ENCODE measurements at regions not wholly inside any gene's neighbourhood (a gene's known extent, or its start where the extent isn't known, plus 50 kb on each side); places are given as distances from the start of the nearest gene placed in this dataset.
A peak's percentile ranks its signal among the peaks of the same experiment; 100 is the strongest.

GRCh38 chr2:129717560-129718130 lies 261.8 kb upstream of the RAB6C start:
- intact Hi-C loops (cut with DNase I) = no loop called here
- DNase-seq (ENCODE audit: low spot score) = peak; percentile 54

GRCh38 chr2:129719335-129719734 lies 260.1 kb upstream of the RAB6C start:
- no peak for DNase-seq (ENCODE audit: low spot score)
- intact Hi-C loops (cut with DNase I) = no loop called here

GRCh38 chr2:129720360-129720759 lies 259.1 kb upstream of the RAB6C start:
- DNase-seq (ENCODE audit: low spot score) = peak; percentile 54
- intact Hi-C loops (cut with DNase I) = no loop called here

DNA sequence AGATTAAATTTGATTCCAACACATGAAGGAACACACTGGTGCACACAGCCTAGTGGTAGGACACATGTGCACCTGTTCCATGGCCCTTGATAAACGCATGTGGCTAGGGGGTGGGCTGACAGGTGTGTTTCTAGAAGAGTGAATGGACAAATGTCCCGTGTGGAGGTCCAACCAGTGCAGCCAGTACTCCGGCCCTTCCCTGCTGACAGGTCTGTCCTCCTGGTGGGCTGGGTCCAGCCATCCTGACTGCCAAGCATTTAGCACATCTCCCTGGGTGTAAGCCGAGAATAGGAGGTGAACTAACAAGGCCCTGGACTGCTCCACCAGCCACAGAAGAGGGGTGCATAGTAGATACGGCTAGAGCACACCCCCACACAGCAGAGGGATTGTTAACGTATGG lies 258.7 kb upstream of the RAB6C start:
- intact Hi-C loops (cut with DNase I) = no loop called here
- peak; percentile 22 for DNase-seq (ENCODE audit: low spot score)

DNA sequence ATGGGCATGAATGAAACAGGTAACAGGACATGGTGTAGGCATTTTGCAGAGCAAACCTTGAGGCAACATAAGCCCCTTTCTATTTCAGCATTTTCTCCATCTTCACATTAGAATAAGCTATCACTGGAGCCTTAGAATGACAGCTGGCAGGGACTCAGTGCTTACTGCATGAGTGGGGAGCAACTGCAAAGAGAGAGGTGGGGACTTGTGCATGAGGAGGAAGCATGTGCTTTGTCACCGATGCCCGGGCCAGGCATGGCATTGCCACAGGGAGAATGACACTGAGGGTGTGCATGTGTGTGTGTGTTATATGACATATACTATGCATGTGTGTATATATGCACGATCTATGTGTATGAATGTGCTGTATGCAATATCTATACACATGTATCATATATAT lies 258.2 kb upstream of the RAB6C start:
- DNase-seq (ENCODE audit: low spot score) = peak; percentile 12
- intact Hi-C loops (cut with DNase I) = no loop called here

GRCh38 chr2:129721846-129722245 lies 257.6 kb upstream of the RAB6C start:
- intact Hi-C loops (cut with DNase I) = no loop called here
- DNase-seq (ENCODE audit: low spot score) = peak; percentile 62

- intact Hi-C loops (cut with DNase I) = no loop called here
- DNase-seq (ENCODE audit: low spot score) = no peak
These were observed 257.0 kb upstream of the RAB6C start for GRCh38 chr2:129722306-129723019.

- peak; percentile 15 for DNase-seq (ENCODE audit: low spot score)
- intact Hi-C loops (cut with DNase I) = no loop called here
These were observed 256.0 kb upstream of the RAB6C start for GRCh38 chr2:129723277-129724020.

DNA sequence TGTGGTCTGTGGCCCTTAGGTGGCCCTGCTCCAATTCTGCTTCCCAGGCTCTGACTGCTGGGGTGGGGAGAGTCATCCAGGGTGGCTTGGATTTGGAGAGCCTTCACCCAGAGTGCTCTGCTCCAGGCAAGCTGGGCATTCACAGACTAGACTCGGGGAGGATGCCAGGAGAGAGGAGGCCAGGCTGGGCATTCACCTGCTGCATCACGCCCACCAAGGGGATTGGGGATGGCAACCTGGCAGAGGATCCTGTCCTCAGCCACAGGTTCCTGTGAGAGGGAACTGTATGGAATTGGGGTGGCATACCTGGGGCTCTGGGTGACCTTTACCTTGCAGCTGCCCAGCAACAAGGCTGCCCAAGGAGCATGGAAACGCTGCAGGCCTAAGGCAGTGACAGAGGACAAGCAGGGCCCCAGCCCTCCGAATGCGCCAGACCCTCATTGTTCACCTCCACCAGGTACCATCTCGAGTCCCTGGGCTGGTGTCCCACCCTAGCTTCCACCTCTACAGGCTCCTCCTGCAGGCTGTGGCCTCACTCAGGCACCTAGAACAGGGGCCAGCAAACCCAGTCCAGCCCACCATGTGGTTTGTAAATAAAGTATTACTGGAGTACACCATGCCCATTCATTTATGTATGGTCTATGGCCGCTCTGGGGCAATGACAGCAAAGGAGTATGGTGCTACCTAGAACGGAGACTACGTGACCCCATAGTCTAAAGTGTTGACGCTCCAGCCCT lies 255.3 kb upstream of the RAB6C start:
- no peak for DNase-seq (ENCODE audit: low spot score)
- intact Hi-C loops (cut with DNase I) = no loop called here

DNA sequence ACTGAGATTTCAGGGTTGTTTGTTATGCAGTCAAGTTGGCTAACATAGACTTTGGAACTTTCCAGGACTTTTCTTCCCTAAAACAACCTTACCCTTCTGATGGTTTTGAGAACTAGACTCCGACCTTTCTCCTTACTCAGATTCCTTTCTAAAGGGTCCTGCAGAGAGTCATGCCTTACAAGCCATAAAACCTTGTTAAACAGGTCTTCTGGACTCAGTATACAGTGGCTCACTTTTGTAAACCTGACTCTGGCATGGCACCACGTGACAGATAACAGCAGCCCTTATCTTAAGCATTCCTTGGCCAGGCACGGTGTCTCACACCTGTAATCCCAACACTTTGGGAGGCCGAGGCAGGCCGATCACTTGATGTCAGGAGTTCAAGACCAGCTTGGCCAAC lies 253.2 kb upstream of the RAB6C start:
- no peak for DNase-seq (ENCODE audit: low spot score)
- intact Hi-C loops (cut with DNase I) = no loop called here

DNA sequence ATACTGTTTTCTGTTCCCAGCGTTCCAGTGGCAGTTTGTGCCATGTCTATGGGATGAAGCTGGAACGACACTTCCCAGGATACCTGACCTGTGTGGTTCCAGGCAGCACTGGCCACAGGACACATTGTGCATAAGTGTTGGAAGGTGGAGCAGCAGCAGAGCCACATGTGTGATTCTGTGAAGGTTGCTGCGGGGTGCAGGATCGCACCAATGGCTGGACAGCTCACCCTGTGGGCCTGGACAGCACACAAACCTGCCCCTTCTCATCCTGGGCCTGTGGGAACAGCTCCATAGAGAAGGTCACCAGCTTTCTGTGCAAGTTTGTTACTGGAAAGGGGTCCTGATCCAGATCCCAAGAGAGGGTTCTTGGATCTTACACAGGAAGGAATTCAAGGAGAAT lies 252.2 kb upstream of the RAB6C start:
- DNase-seq (ENCODE audit: low spot score) = no peak
- intact Hi-C loops (cut with DNase I) = no loop called here

DNA sequence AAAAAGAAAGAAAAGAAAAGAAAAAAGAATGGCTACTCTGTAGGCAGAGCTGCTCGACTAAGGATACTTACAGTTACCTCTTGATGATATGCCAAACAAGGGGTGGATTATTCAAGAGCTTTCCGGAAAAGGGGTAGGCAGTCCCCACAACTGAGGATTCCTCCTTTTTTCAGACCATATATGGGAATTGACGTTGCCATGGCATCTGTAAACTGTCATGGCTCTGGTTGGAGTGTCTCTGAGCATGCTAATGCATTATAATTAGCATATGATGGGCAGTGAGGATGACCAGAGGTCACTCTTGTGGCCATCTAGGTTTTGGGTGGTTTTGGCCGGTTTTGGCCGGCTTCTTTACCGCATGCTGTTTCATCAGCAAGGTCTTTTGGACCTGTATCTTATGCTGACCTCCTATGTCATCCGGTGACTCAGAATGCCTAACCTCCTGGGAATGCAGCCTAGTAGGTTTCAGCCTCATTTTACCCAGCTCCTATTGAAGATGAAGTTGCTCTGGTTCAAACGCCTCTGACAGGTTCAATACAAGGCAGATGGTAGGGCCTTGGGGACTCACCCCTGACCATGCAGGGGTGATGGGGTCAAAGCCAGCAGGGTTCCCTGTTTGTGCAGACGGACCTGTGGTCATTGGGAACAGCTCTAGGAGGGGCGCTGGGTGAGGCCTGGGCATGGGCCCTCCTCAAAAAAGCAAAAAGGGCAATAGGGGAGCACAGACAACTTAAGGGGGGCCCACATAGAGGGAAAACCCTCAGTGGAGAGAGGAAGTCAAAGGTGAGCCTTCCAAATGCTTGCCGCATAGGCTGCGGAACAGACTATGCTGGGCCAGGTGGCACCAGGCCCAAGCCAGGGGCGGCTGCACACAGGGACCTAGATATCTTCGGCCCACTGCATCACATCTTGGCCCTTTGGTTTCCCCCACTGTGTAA lies 251.2 kb upstream of the RAB6C start:
- DNase-seq (ENCODE audit: low spot score) = no peak
- intact Hi-C loops (cut with DNase I) = no loop called here

DNA sequence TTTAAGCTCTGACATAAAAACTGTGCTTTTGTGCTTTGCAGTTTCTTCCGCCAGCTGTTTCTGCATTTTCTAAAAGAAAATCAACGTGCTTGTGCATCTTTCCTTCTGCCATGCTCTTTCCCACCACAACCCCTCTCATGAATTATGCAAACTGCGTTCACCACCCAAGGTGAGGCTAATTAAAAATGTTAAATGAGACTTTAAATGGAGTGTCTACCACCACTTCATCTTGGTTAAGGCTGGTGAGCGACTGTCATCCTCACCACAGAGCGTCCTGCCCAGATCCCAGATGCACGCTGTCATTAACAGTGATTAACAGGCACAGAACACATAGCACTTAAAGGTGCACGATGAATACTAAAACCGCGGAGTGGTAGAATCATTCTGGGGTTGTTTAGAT lies 250.5 kb upstream of the RAB6C start:
- intact Hi-C loops (cut with DNase I) = no loop called here

GRCh38 chr2:129729646-129730045 lies 249.8 kb upstream of the RAB6C start:
- intact Hi-C loops (cut with DNase I) = no loop called here
- no peak for DNase-seq (ENCODE audit: low spot score)

More for the DNA sequence above, 250.5 kb upstream of the RAB6C start:
- no peak for DNase-seq (ENCODE audit: low spot score)

DNA sequence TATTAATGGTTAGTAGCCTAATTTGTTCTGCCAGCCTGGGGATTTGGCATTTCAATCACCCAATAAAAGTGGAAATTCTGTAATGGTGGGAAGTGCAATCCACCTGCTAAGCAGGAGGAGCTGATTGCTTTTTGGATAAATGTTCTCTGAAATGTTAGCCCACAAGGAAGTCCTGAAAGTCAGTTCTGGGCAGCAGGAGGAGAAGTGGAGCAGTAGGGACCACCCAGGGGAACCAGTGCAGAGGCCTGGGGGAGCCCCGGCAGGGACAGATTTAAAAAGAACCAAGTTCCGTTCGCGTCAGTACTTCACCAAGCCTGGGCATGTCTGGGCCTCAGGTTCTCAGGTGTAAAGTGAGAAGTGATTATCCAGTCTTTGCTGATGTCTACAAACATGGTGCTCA lies 248.5 kb upstream of the RAB6C start:
- intact Hi-C loops (cut with DNase I) = no loop called here
- DNase-seq (ENCODE audit: low spot score) = peak; percentile 27

DNA sequence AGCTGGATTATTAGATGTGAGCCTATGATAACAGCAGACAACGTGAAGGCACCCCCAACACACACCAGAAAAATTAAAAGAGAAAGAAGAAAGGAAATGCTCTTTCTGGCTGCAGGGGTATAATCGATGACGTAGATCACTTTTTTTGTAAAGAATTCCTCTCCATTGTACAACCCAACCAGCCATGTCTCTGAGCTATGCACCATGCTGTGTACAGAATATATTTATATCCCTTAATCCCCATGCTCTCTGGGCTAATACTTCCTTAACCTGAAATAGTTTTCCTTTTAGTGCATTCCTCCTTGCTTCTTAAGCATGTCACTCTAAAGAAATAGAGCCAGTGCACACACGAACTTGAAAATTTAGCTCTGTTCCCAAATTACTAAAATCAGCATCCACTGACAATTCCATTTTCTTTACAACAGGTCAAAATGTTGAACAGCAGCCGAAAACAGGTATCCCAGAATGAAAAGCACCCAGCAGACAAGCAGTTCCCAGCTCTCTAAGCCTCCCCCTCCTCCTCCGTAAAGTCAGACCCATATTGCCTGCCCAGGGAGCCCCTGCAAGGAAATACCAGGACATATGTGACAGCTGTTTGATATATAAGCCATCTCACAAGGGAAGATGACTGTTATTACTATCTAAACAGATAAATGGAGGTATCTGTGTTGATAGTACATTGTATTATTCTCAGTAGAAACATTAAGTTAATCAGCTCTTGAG lies 247.4 kb upstream of the RAB6C start:
- intact Hi-C loops (cut with DNase I) = no loop called here
- DNase-seq (ENCODE audit: low spot score) = no peak

DNA sequence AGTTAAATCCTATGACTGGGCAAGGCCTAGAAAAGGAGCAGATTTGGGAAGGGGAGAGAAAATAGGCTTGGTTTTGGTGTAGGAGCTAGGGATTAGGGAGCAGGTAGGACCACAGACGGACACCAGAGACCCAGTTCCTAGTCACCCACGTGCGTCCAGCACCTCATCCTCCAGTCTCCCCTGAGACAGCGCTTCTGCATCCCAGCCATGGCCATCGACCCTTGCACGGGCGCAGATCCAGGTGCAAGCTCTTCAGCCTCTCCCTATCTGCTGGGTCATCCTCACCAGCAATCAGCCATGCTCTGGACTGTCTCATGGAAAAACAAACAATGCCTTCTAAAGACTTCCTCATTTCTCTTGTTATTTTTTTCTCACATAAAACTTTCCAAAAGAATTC lies 246.8 kb upstream of the RAB6C start:
- intact Hi-C loops (cut with DNase I) = no loop called here
- DNase-seq (ENCODE audit: low spot score) = peak; percentile 9

GRCh38 chr2:129733041-129733440 lies 246.4 kb upstream of the RAB6C start:
- no peak for DNase-seq (ENCODE audit: low spot score)
- intact Hi-C loops (cut with DNase I) = no loop called here

- intact Hi-C loops (cut with DNase I) = no loop called here
- DNase-seq (ENCODE audit: low spot score) = peak; percentile 19
These were observed 245.9 kb upstream of the RAB6C start for GRCh38 chr2:129733579-129733978.
